ENCODE measurements at regions not wholly inside any gene's neighbourhood (a gene's known extent, or its start where the extent isn't known, plus 50 kb on each side); places are given as distances from the start of the nearest gene placed in this dataset.

GRCh38 chr5:6260846-6261245 is 117.5 kb downstream of the MED10 start:
- Mint-ChIP-seq H3K4me3 (no peak overlapping the region), H3K4me1 (peaks cover 3% of the 10 kb centered on the region), H3K27me3 (ENCODE audit: insufficient read depth, low read depth) (peaks cover 15% of the 10 kb centered on the region), H3K27ac (no peak overlapping the region), H3K36me3 (no peaks in the 10 kb centered on the region), H3K9me3 (peaks cover 6% of the 10 kb centered on the region)
- H3K4me1 ChIP-seq, result no peaks in the 10 kb centered on the region
- no peak overlapping the region for H3K4me3 ChIP-seq
- H3K27me3 ChIP-seq, result no peaks in the 10 kb centered on the region
- no peaks in the 10 kb centered on the region for H3K36me3 ChIP-seq
- H3K9ac ChIP-seq, result no peak overlapping the region
- H3K9me3 ChIP-seq (ENCODE audit: low read depth), result no peaks in the 10 kb centered on the region
- H4K20me1 ChIP-seq (ENCODE audit: low read depth), result no peaks in the 10 kb centered on the region
- H2AFZ ChIP-seq (replicated peaks), result no peak overlapping the region
- no peak overlapping the region for H3K4me2 ChIP-seq
- no peak overlapping the region for H3K27ac ChIP-seq
- H3K79me2 ChIP-seq (ENCODE audit: low read depth), result no peaks in the 10 kb centered on the region
- no peaks in the 10 kb centered on the region for H3F3A ChIP-seq (ENCODE audit: low read depth)
- TF ChIP-seq CTCF (IDR thresholded peaks at IDR 0.05), result no peak
- TF ChIP-seq EZH2phosphoT487 (IDR thresholded peaks at IDR 0.05), result no peak
- no peak for DNase-seq (ENCODE audit: low spot score)

- Histone ChIP-seq H3K9ac (no peak overlapping the region), H4K20me1 (ENCODE audit: low read depth) (no peaks in the 10 kb centered on the region)
- no peak for DNase-seq (ENCODE audit: low spot score)
These were observed 121.4 kb downstream of the MED10 start for GRCh38 chr5:6256901-6257300.

GRCh38 chr5:6255956-6256355 is 122.4 kb downstream of the MED10 start:
- H4K20me1 ChIP-seq (ENCODE audit: low read depth), result no peaks in the 10 kb centered on the region
- no peak overlapping the region for H3K4me3 ChIP-seq
- no peaks in the 10 kb centered on the region for H3F3A ChIP-seq (ENCODE audit: low read depth)
- H3K27me3 ChIP-seq, result no peaks in the 10 kb centered on the region
- H3K36me3 ChIP-seq, result no peaks in the 10 kb centered on the region
- no peak for DNase-seq (ENCODE audit: low spot score)
- Mint-ChIP-seq H3K4me3 (no peak overlapping the region), H3K27me3 (ENCODE audit: insufficient read depth, low read depth) (peaks cover 11% of the 10 kb centered on the region), H3K9me3 (peaks cover 6% of the 10 kb centered on the region), H3K27ac (no peak overlapping the region), H3K4me1 (peaks cover 19% of the 10 kb centered on the region), H3K36me3 (no peaks in the 10 kb centered on the region)
- H2AFZ ChIP-seq (replicated peaks), result no peak overlapping the region
- no peak for TF ChIP-seq EZH2 (IDR thresholded peaks at IDR 0.05)
- no peak for TF ChIP-seq CTCF (IDR thresholded peaks at IDR 0.05)
- no peak for TF ChIP-seq EZH2phosphoT487 (IDR thresholded peaks at IDR 0.05)
- H3K9ac ChIP-seq, result no peak overlapping the region
- peaks cover 9% of the 10 kb centered on the region for H3K4me1 ChIP-seq
- H3K4me2 ChIP-seq, result no peak overlapping the region
- H3K9me3 ChIP-seq (ENCODE audit: low read depth), result no peaks in the 10 kb centered on the region
- no peak overlapping the region for H3K27ac ChIP-seq
- H3K79me2 ChIP-seq (ENCODE audit: low read depth), result no peaks in the 10 kb centered on the region

More at GRCh38 chr5:6256901-6257300, 121.4 kb downstream of the MED10 start:
- Histone ChIP-seq H3K9me3 (ENCODE audit: low read depth) (no peaks in the 10 kb centered on the region), H3K36me3 (no peaks in the 10 kb centered on the region), H3K27me3 (no peaks in the 10 kb centered on the region), H3K79me2 (ENCODE audit: low read depth) (no peaks in the 10 kb centered on the region), H3F3A (ENCODE audit: low read depth) (no peaks in the 10 kb centered on the region), H3K4me2 (no peak overlapping the region), H2AFZ (replicated peaks) (no peak overlapping the region), H3K4me3 (no peak overlapping the region), H3K27ac (no peak overlapping the region), H3K4me1 (peaks cover 1% of the 10 kb centered on the region)
- peaks cover 6% of the 10 kb centered on the region for H3K9me3 Mint-ChIP-seq
- H3K4me1 Mint-ChIP-seq, result peaks cover 10% of the 10 kb centered on the region
- peaks cover 11% of the 10 kb centered on the region for H3K27me3 Mint-ChIP-seq (ENCODE audit: insufficient read depth, low read depth)
- TF ChIP-seq EZH2phosphoT487 (IDR thresholded peaks at IDR 0.05), result no peak
- TF ChIP-seq EZH2 (IDR thresholded peaks at IDR 0.05), result no peak
- TF ChIP-seq CTCF (IDR thresholded peaks at IDR 0.05), result no peak
- H3K27ac Mint-ChIP-seq, result no peak overlapping the region
- H3K4me3 Mint-ChIP-seq, result no peak overlapping the region
- H3K36me3 Mint-ChIP-seq, result no peaks in the 10 kb centered on the region

All from neural progenitor cell (in vitro differentiated cells).